DMS 273 (cell line): ENCODE measurements at regions not wholly inside any gene's neighbourhood (a gene's known extent, or its start where the extent isn't known, plus 50 kb on each side); places are given as distances from the start of the nearest gene placed in this dataset.
"Not testable (repeated sequence)": the region's sequence is repeated elsewhere in the genome, so short reads cannot be mapped to it uniquely, and the experiment has no call there.

Experiments
- DNase-seq: peaks from one replicate; lab custom pipeline; 2025; ENCODE audit not compliant: unreplicated experiment; lab: John Stamatoyannopoulos, UW

GRCh38 chr16:13696017-13696416 is 223.9 kb upstream of the ERCC4 start:
- DNase-seq: no peak

DNA sequence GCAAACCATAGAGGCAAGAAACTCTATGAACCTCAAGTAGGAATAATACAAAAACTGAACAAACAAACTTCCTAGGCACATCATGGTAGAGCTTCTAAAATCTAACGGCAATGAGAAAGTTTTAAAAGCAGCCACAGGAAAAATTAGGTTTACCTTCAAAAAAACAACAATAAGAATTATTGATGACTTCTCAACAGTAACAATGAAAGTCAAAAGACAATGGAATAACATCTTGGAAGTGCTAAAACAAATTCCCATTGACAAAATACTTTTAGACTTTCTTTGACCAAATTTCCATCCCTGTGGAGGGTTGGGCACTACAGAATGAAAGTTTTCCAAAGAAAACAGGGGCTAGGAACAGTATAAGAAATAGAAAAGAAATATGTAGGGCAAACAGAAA is 222.9 kb upstream of the ERCC4 start:
- DNase-seq: no peak

GRCh38 chr16:13697568-13697967 is 222.4 kb upstream of the ERCC4 start:
- DNase-seq: no peak

DNA sequence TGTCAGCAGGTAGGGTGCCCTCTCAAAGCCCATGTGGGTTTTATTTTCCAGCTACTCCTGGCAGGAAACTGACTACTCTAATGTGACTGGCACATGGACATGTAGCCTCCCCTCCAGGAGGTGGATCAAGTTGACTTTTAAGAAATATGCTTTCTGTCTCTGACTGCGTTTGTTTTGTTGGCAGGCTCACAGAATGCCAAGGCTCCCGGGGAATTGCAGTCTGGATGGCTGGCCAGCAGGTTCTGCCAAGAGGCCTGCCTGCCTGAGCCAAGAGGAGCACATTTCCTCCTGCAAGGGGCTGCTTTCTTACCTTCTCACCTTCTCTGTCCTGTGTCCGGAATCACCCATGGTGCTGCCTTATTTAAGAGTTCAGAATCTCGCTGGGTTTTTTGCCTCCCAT is 217.3 kb upstream of the ERCC4 start:
- DNase-seq: peak; percentile 28

- no peak for DNase-seq
Observed at GRCh38 chr16:13708347-13709120, 211.4 kb upstream of the ERCC4 start.

DNA sequence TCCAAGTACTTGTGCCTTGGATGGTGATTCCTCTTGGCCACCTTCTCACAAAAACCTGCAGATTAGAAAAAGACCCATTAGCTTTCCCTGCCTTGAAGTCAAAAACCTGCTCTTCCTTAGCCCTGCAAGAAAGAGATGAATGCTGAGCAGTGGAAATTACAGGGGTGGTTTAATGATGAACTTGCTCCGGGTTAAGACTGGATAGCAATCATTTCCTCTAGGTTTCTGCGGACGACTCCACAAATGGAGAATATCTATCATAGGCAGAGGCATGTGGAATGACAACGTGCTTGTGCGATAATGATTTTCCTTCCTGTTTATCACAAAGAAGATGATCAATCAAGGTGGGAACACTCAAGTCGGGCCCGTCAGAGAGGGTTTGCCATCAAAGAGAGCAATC is 201.2 kb upstream of the ERCC4 start:
- DNase-seq: no peak

- no peak for DNase-seq
Observed at GRCh38 chr16:13727943-13728342, 192.0 kb upstream of the ERCC4 start.

GRCh38 chr16:13733561-13733960 is 186.4 kb upstream of the ERCC4 start:
- DNase-seq: peak; percentile 53

- DNase-seq: not testable (repeated sequence)
Observed at GRCh38 chr16:13739621-13740373, 180.2 kb upstream of the ERCC4 start.

GRCh38 chr16:13742928-13743327 is 177.0 kb upstream of the ERCC4 start:
- no peak for DNase-seq

DNA sequence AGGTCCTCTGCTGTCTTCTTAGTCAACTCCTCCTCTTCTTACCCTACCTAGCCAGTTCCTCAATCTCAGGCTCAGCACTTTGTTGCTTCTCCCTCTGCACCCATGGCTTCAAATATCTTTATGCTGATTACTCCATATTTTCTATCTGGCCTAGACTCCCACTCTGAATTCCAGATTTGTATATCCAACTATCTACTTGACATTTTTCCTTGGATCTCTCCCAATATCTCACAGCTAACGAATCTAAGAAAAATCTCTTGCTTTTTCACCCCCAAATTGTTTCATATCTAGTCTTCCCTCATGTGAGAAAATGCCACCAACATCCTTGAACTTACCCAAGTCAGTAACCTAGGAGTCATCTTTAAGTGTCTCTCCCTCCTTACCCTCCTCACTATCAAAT is 176.4 kb upstream of the ERCC4 start:
- DNase-seq: no peak

- DNase-seq: no peak
Observed at GRCh38 chr16:13756411-13757140, 163.4 kb upstream of the ERCC4 start.

DNA sequence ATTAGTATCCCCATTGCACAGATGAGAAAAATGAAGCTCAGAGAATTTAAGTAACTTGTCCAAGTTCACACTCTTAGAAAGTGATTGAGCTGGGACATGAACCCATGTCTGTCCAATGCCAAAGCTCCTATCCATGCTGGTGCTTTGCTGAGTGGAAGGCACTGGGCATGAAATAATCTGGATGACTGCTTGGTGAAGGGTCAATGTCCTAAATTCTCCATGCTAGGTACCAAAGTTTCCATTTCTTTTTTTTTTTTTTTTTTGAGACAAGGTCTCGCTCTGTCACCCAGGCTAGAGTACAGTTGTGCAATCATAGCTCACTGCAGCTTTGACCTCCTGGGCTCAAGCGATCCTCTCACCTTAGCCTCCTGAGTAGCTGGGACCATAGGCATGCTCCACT is 153.6 kb upstream of the ERCC4 start:
- DNase-seq: no peak

- DNase-seq: peak; percentile 31
Observed at GRCh38 chr16:13767215-13767614, 152.7 kb upstream of the ERCC4 start.

GRCh38 chr16:13768471-13768870 is 151.5 kb upstream of the ERCC4 start:
- DNase-seq: no peak

GRCh38 chr16:13770436-13770835 is 149.5 kb upstream of the ERCC4 start:
- no peak for DNase-seq

GRCh38 chr16:13772782-13773181 is 147.2 kb upstream of the ERCC4 start:
- DNase-seq: no peak

DNA sequence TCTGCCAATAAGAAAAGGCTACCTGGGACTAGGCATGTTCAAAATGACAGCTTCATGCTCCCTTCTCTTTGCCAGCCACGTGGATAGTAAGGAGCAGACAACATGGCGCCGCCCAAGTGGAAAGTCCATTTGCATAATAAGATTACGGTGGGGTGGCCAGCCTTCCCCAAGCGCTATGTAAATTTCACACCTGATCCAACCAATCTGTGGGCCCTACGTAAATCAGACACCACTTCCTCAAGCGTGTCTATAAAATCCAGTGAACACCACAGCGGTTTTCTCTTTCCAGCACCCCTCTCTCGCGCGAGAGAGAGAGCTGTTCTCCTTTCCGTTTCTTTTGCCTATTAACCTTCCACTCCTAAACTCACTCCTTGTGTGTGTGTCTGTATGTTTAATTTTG is 140.3 kb upstream of the ERCC4 start:
- peak; percentile 21 for DNase-seq

DNA sequence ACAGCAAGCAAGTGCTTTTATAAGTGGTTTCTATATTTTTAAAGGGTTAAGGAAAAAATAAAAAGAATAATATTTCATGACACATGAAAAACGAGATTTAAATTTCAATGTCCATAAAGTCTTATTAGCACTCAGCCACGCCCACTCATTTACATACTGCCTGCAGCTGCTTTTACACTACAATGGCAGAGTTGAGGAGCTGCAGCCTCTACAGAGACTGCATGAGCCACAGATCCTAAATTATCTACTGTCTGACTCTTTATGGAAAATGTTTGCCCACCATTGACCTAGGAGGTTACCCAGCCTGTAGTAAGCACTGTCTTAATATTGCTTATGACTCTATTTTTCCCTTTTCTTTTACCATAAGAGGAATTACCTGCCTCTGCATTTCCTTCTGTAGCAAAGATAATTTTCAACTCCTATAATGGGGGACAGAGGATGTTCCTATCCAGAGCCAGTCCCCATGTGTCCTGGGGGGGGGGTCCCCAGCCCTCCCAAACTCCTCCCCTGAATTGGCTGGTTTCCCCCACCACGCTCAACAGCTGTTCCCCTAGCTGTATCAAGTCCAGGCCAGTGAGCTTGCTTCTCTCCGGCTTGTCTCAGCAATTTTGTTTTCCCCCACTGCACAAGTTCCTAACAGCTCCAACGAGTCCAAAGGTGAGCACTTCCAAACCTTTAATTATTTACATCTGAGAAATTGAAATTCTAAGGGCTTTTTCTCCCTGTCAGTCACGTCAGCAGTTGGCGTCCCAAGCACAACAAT is 139.4 kb upstream of the ERCC4 start:
- DNase-seq: peak; percentile 48

DNA sequence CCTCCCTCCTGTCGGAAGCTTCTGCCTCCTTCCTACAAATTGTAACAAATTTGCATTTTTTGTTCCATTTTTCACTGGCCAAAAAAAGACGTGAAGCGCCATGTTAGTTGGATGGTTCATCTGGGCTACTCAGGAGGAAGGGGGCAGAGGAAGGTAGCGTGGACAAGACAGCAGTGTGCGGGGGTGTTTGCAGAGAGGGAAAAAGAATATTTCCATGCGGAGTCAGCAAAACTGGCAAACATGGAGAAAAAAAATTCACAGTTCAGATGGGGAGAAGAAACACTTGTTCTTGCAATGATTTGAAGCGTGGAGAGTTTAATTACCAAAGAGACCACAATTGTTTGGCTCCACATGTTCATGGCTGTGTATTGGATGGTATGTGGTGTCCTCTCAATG is 138.8 kb upstream of the ERCC4 start:
- no peak for DNase-seq
